ENCODE measurements at regions not wholly inside any gene's neighbourhood (a gene's known extent, or its start where the extent isn't known, plus 50 kb on each side); places are given as distances from the start of the nearest gene placed in this dataset.
"Not testable (repeated sequence)": the region's sequence is repeated elsewhere in the genome, so short reads cannot be mapped to it uniquely, and the experiment has no call there.

DNA sequence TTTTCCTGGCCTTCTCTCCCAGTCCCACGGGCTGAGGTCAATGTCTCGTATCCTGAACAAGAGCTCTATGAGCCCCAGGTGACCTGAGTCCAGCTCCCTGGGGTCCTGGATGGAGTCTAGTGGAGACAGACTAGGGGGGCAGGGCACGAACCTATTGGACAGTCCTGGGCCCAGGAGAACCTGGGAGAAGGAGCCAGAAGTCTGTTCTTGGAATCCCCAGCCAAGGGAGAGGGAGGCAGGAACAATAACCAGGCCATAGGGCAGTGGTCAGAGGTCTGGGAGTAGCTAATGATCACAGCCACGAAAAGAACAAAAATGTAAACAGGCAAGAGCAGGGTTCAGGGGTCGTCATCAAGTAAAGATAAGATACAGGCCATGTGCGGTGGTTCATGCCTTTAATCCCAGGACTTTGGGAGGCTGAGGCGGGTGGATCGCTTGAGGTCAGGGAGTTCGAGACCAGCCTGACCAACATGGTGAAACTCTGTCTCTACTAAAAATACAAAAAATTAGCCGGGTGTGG is 60.8 kb downstream of the COPRS start:
- DNase-seq (ENCODE audit: low spot score) (no peak), FAIRE-seq (no peak)

DNA sequence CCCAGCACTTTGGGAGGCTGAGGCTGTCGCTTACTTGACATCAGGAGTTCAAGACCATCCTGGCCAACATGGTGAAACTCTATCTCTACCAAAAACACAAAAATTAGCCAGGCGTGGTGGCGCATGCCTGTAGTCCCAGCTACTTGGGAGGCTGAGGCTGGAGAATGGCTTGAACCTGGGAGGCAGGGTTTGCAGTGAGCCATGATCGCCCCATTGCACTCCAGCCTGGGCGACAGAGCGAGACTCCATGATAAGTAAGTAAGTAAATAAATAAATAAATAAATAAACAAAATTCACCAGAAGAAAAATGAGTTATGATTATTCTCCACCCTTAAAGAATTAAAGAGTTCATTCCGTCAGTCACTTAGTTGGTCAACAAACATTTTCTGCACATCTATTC is 63.1 kb downstream of the COPRS start:
- DNase-seq (ENCODE audit: low spot score); FAIRE-seq: not testable (repeated sequence)

DNA sequence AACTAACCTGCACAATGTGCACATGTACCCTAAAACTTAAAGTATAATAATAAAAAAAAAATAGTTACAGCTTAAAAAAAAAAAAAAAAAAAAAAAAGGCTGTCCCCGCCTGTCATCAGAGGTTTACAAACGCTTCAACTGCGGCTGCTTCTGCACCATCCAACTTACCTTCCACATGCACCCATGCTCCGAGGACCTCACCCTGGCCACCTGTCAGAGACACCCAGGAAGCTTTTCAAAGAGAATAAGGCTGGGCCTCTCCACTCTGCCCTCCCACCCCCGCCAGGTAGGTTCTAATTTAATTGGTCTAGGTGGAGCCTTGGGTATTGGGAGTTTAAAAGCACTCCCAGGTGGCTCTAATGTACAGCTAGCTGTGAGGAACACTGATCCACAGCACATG is 64.9 kb downstream of the COPRS start:
- no peak for DNase-seq (ENCODE audit: low spot score)
- FAIRE-seq: no peak

DNA sequence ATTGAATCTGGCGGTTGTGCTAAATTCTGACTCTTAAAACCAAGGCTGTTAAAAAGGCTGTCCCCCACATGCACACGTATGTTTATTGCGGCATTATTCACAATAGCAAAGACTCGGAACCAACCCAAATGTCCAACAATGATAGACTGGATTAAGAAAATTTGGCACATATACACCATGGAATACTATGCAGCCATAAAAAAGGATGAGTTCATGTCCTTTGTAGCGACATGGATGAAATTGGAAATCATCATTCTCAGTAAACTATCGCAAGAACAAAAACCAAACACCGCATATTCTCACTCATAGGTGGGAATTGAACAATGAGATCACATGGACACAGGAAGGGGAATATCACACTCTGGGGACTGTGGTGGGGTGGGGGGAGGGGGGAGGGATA is 65.4 kb downstream of the COPRS start:
- not testable (repeated sequence) for FAIRE-seq; DNase-seq (ENCODE audit: low spot score)

DNA sequence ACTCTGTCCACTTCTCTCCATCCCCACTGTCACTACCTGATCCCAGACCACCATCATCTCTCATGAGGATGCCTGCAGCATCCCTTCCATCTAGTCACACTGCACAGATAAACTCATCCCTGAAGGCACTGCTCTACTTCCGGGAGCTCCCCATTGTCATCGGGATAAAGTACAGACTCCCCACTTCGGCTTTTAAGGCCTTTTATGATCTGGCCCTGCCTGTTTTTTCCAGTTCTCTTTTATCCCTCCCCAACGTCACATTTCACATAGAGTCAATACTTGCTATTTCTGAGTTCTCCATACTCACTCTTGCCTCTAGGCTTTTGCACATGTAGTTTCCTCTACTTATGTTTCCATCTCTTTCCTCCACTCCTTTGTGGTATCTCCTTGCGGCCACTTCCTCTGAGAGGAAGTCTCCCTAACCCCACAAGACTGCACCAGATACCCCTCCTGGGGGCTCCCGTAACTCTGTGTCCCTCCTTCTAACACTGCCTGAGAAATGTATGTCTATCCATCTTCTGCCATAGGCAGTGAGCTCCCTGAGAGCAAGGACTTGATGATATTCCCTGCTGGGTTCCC is 66.9 kb downstream of the COPRS start:
- FAIRE-seq (no peak), DNase-seq (ENCODE audit: low spot score) (no peak)

DNA sequence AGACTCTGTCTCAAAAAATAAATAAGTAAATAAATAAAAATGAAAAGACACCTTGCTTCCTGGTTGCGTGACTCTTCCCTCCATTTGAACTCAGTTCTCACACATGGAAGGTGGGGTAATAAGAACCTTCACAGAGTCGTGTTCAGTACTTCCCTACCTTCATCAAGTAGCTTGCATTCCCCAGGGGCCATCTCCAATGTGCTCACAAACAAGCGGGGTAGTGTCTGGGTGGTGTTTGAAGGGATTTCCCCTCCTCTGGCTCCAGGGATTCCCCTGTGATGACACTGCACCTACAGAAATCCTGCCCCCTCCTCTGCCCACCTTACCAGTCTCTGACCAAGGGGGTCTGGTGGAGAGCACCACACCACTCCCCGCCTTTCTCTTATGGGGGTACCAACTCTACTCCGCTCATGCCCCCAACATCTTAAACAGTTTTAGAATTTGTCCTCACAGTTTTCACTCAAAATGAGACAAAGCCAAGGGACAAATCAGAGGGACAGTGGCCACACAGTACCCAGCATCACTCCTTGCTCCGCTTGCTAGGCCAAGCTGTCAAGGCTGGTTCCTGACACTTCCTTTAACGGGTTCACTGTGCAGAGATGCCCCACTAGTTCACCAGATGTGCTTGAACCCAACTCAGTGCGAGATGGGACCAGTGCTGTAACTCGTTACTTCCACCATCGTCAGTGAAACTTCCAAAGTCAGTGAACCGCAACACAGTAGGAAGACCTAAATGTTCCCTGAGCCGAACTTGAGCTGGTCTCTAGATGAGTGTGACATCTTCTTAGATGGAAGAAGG is 69.1 kb downstream of the COPRS start:
- DNase-seq (ENCODE audit: low spot score): no peak
- FAIRE-seq: no peak

DNA sequence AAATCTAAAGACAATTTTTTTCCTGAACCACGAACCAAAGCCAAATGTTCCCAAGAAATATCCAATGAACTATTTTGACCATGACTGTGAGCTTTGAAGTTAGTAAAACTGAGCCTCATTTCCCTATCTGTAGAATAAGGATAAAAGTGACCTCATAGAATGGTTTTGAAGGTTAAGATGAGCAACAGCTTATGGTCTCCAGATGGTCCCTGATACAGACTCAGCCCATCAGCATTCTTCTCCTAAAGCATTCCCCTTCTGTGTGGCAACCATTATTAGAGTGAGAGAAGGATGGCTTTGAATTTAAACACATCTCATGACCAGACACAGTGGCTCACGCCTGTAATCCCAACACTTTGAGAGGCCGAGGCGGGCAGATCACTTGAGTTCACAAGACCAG is 70.1 kb downstream of the COPRS start:
- FAIRE-seq: no peak
- DNase-seq (ENCODE audit: low spot score): no peak

DNA sequence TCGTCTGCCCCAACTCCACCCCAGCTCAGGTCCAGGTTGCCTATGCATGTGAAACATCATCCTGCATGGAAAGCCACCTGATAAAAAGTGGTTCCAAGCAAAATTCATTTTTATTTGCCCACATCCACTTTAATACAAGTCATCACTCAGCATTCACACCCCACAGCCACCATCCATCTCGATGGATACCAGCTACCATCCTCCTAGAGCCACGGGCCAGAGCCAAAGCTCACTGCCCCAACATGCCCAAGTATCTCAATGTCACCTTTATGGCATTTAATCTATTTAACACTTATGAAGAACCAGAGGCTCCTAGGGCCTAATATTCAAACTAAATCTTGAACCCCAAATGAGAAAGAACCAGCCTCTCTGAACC is 70.5 kb downstream of the COPRS start:
- FAIRE-seq (no peak), DNase-seq (ENCODE audit: low spot score) (no peak)

DNA sequence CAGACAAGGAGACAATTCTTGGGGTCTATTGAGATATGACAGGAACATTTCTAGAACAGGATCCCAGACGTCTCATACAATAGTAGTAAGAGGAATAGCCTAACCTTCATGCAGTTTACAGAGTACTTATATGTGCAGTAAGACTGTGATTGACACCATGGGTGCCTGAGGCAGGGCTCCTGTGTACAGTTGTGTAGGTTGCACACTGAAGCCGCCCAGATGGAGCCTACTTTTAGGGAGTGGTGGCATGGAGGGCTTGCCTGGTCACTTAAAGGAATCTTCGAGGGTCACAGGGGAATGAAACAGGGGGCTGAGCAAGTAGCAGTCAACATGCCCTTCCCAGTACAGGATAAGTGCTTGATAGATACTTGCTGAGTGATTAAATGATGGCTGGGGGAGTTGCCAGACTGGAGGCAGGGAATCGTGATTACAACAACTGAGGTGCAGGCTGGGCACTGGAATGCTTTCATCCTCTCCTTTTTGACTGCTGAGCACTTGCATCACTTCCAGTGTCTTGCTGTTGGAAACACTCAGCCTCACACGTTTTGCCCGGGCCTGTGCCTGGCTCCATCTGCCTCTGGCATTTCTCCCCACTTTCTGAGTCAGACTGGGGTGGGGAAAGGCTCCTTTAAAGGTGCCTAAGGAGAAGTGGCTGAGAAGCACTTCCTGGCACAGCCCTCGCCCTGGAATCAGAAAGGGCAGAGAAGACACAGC is 71.0 kb downstream of the COPRS start:
- no peak for FAIRE-seq

DNA sequence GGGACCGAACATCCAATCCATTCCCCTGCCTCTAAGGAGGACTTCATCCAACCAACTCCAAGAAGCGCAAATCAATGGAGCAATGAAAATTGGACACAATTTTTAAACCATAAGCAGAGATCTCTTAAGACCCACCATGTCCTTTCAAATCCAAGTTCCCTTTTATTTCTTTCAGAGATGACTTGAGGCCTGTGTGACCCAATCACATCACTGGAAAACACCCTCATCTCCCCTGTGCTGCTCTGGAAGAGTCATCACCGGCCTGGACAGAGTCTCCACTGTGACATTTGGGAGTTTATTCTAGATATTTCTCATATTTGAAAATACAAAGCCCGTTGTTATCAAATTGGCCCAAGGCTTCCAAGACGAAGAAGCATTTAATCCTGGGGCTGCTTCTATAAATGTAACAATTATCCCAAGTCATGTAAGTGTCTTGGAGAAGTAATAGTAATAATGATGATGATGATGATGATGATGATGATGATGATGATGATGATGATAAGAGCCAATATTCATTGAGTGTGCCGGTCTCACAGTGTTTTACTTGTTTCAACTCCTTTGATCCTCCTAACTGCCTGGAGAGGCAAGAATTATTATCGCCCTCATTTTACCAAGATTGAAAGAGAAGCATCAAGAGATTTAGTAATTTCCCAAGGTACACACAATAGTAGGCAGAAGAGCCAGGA is 72.1 kb downstream of the COPRS start:
- no peak for FAIRE-seq

More for the DNA sequence above, 71.0 kb downstream of the COPRS start:
- DNase-seq (ENCODE audit: low spot score): peak; percentile 35

DNA sequence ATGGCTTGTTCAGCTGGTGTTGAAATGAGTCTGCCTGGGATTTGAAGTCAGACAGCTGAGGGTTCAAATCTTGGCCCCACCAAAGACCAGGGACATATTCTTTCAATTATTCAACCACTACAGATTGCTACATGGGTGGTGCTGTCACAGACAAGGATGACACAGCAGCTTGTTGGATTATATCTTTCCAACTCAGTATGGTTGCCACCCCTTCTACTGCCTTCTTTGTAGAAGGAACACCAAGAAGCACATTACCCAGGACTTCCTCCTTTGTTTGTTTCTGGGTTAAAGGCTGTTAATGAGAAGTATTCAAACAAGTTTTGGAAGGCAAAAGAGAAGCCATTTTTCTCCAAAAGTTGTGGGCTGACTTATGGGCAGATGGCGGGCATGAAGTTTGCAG is 78.6 kb downstream of the COPRS start:
- FAIRE-seq: no peak

More for the DNA sequence above, 72.1 kb downstream of the COPRS start:
- DNase-seq (ENCODE audit: low spot score): no peak

DNA sequence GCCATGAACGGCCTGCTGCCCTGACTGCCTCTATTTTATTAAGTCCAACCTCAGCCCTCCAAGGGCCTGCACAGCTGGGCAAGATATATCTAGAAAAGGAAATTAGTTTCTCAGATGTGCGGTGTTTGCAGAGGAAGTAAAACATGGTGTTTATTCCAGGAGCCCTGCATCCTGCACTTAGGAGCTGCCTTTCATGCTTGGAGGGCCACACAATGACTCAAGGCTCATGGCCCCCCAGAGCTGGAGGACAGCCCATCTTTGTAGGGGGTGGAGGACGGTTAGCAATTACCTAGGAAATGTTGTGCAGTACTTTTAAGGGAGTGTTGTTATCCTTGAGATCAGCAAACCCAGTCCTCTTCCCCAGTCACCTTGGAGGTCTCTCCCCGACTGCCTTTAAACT is 80.5 kb downstream of the COPRS start:
- FAIRE-seq (no peak), DNase-seq (ENCODE audit: low spot score) (peak; percentile 11)

More for the DNA sequence above, 78.6 kb downstream of the COPRS start:
- DNase-seq (ENCODE audit: low spot score): no peak

DNA sequence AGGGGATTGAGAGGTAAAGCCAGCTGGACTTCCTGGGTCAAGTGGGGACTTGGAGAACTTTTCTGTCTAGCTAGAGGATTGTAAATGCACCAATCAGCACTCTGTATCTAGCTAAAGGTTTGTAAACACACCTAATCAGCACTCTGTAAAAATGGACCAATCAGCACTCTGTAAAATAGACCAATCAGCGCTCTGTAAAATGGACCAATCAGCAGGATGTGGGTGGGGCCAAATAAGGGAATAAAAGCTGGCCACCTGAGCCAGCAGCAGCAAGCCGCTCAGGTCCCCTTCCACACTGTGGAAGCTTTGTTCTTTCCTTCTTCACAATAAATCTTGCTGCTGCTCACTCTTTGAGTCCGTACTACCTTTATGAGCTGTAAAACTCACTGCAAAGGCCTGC is 87.7 kb downstream of the COPRS start:
- not testable (repeated sequence) for DNase-seq (ENCODE audit: low spot score); FAIRE-seq

DNA sequence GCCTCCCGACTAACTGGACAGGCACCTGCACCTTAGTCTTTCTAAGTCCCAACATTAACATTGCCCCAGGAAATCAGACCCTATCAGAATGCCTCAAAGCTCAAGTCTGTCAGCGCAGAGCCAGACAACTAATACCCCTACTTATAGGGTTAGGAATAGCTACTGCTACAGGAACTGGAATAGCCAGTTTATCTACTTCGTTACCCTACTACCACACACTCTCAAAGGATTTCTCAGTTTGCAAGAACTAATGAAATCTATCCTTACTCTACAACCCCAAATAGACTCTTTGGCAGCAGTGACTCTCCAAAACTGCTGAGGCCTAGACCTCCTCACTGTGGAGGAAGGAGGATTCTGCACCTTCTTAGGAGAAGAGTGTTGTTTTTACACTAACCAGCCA is 88.5 kb downstream of the COPRS start:
- not testable (repeated sequence) for DNase-seq (ENCODE audit: low spot score); FAIRE-seq

DNA sequence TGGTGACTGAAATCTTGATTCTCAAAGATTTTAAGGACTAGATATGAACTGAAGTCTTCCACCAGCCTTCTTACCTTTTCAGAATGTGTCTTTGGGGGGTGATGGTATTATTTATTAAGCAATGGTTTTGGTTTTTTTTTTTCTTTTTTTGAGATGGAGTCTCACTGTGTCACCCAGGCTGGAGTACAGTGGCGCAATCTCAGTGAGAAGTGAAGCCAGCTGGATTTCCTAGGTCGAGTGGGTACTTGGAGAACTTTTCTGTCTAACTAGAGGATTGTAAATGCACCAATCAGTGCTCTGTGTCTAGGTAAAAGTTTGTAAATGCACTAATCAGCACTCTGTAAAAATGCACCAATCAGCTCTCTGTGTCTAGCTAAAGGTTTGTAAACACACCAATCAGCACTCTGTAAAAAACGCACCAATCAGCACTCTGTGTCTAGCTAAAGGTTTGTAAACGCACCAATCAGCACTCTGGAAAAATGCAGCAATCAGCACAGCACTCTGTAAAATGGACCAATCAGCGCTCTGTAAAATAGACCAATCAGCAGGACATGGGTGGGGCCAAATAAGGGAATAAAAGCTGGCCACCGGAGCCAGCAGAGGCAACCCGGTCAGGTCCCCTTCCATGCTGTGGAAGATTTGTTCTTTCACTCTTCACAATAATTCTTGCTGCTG is 97.1 kb downstream of the COPRS start:
- DNase-seq (ENCODE audit: low spot score); FAIRE-seq: not testable (repeated sequence)

DNA sequence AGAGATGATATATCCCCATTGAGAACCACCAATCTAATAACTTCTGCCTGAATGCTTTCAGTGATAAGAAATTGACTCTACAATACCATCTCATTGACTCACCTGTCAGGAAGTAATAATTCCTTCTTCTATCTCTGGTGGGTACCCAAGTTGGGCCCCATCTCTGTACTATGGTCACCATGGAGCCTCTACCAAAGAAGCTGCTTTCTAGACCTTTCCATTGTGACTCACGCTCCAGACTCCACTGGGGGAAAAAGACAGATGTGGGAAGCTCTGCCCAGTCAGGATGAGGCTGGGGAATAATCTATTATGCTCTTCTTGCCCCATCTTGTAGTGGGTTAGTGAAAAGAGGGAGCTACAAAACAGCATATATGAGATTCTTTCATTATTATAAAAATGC is 100.4 kb downstream of the COPRS start:
- FAIRE-seq (no peak), DNase-seq (ENCODE audit: low spot score) (no peak)

DNA sequence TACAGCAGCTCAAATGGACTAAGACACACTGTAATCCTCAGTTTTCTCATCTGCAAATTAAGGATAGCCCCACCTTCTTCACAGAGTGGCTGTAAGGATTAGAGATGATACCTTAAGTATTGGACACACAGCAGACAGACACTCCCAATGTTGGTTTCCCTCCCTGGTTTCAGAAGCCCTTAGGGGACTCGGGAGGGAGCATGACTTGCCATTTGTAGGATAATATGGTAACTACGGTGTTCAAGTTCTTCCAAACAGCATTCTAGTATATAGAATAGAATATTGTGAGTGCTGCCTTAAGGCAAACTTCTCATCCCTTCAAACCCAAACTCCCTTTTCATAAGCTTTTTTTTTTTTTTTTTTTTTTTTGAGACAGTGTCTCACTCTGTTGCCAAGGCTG is 101.9 kb downstream of the COPRS start:
- DNase-seq (ENCODE audit: low spot score) (no peak), FAIRE-seq (no peak)

DNA sequence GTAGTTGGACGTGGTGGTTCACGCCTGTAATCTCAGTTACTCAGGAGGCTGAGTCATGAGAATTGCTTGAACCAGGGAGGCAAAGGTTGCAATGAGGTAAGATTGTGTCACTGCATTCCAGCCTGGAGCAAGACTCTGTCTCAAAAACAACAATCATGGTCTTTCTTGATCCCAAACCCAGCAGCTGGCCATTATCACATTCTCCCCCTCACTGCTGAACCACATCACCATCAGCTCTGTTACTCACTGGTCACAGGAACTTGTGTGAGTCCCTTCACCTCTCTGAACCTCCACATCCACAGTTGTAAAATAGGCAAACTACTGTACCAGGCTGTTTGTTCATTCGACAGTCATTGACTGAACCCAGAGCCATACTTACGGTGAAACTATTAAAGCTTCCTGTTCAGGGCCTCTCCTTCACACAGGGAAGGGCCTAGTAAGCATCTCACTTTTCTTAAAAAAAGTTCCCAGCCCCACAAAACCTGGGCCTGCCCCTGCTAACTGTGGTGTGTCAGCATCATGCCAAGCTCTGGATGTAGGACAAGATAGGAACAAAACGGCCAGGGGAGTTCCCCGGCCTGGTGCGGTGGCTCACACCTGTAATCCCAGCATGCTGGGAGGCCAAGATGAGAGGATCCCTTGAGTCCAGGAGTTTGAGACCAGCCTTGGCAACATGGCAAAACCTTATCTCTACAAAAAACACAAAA is 104.7 kb downstream of the COPRS start:
- FAIRE-seq: peak; percentile 76
- peak; percentile 84 for DNase-seq (ENCODE audit: low spot score)

DNA sequence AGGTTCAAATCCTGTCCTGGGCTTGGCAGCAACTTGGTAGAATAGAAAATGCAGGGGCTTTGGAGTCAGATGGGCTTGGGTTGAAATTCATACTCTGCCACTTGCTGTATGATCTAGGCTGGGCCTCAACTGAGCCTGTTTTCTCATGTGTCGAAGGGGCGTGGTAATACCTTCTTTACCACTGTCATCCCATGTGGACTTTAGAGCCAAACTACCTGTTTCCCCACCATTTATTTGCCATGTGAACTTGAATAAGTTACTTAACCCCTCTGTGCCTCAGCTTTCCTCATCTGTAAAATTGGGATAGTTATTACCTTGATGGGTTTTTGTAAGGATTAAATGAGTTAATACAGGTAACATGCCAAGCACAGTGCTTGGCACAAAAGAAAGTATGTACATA is 106.0 kb downstream of the COPRS start:
- DNase-seq (ENCODE audit: low spot score) (no peak), FAIRE-seq (no peak)

DNA sequence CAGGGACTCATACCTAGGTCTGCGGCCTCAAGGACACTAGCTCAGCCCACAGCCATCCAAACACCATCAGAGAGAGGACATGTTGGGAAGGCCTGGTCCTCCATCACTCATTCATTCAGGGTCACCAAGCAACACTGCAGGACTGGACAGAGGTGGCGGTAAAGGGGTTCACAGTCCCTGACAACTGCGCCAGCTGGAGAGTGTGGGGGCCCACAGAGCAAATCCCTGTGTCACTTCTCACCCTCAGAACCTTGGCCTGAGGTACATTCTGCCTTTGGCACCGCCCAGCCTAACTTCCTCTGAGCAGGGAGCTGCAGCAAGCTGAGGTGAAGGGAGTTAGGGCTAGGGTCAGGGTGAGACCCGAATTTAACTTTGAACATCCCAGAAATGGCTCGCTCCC is 106.5 kb downstream of the COPRS start:
- DNase-seq (ENCODE audit: low spot score): no peak
- FAIRE-seq: no peak
